ENCODE measurements at regions not wholly inside any gene's neighbourhood (a gene's known extent, or its start where the extent isn't known, plus 50 kb on each side); places are given as distances from the start of the nearest gene placed in this dataset.

DNA sequence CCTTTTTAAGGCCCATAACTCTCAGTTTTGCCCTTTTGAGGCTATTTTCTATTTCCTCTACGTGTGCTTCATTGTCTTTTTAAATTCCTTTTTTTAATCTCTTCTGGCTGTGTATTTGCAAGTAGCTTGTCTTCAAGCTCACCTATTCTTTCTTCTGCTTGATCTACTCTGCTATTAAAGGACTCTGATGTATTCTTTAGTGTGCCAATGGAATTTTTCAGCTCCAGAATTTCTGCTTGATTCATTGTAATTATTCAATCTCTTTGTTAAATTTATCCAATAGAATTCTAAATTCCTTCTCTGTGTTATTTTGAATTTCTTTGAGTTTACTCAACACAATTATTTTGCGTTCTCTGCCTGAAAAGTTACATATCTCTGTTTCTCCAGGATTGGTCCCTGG, 178.7 kb downstream of the FAM170A start:
- Histone ChIP-seq H3K79me2 (ENCODE audit: insufficient read depth) (no peaks in the 10 kb centered on the region), H3K27ac (ENCODE audit: low read depth in 2 of 2, low read length in 1 of 2) (no peak overlapping the region), H3K9me2 (no peaks in the 10 kb centered on the region), H3K36me3 (replicated peaks in 1 of 2; ENCODE audit: control insufficient read depth in 1 of 2, insufficient read depth in 2 of 2, low read length in 1 of 2) (no peaks in the 10 kb centered on the region), H3F3A (replicated peaks; ENCODE audit: insufficient read depth) (no peaks in the 10 kb centered on the region), H3K4me2 (no peak overlapping the region), H4K20me1 (ENCODE audit: insufficient read depth) (no peaks in the 10 kb centered on the region), H3K4me1 (ENCODE audit: control insufficient read depth in 1 of 2, insufficient read depth in 2 of 2, low read depth in 1 of 2, low read length in 1 of 2) (no peaks in the 10 kb centered on the region), H3K9ac (no peak overlapping the region), H3K9me3 (no peaks in the 10 kb centered on the region), H3K27me3 (ENCODE audit: insufficient read depth) (no peaks in the 10 kb centered on the region), H3K4me3 (ENCODE audit: low read depth in 2 of 2, low read length in 1 of 2) (no peak overlapping the region), H2AFZ (ENCODE audit: low read depth) (no peak overlapping the region)
- CTCF ChIA-PET, result no interaction called here
- TF ChIP-seq RXRA (IDR thresholded peaks at IDR 0.05; ENCODE audit: borderline replicate concordance, low read depth) (no peak), EZH2phosphoT487 (IDR thresholded peaks at IDR 0.05; ENCODE audit: borderline replicate concordance, low read depth) (no peak), FOXJ3 (CRISPR knock-in tag; IDR thresholded peaks at IDR 0.05) (no peak), NFIC (IDR thresholded peaks at IDR 0.05; ENCODE audit: borderline replicate concordance) (no peak), TCF12 (IDR thresholded peaks at IDR 0.05) (no peak), JUND (IDR thresholded peaks at IDR 0.05) (no peak), TAF1 (IDR thresholded peaks at IDR 0.05; ENCODE audit: borderline replicate concordance, low read depth, low read length) (no peak), GABPA (IDR thresholded peaks at IDR 0.05; ENCODE audit: low read depth) (no peak), RFX5 (IDR thresholded peaks at IDR 0.05; ENCODE audit: low read length) (no peak), SIN3A (IDR thresholded peaks at IDR 0.05; ENCODE audit: borderline replicate concordance, low read depth, low read length) (no peak), FOSL2 (IDR thresholded peaks at IDR 0.05; ENCODE audit: borderline replicate concordance, low read depth) (no peak), GATA2 (CRISPR knock-in tag; IDR thresholded peaks at IDR 0.05) (no peak), NRF1 (IDR thresholded peaks at IDR 0.05; ENCODE audit: low read depth, low read length) (no peak), MXI1 (IDR thresholded peaks at IDR 0.05; ENCODE audit: low read depth, low read length) (no peak), CHD2 (IDR thresholded peaks at IDR 0.05; ENCODE audit: low read length, partially characterized antibody) (no peak), POLR2AphosphoS5 (IDR thresholded peaks at IDR 0.05; ENCODE audit: low read depth, low read length) (no peak), RCOR1 (IDR thresholded peaks at IDR 0.05; ENCODE audit: low read length) (no peak), TEAD4 (IDR thresholded peaks at IDR 0.05; ENCODE audit: borderline replicate concordance, insufficient read depth) (no peak)
- TF ChIP-seq, protein P1, sequence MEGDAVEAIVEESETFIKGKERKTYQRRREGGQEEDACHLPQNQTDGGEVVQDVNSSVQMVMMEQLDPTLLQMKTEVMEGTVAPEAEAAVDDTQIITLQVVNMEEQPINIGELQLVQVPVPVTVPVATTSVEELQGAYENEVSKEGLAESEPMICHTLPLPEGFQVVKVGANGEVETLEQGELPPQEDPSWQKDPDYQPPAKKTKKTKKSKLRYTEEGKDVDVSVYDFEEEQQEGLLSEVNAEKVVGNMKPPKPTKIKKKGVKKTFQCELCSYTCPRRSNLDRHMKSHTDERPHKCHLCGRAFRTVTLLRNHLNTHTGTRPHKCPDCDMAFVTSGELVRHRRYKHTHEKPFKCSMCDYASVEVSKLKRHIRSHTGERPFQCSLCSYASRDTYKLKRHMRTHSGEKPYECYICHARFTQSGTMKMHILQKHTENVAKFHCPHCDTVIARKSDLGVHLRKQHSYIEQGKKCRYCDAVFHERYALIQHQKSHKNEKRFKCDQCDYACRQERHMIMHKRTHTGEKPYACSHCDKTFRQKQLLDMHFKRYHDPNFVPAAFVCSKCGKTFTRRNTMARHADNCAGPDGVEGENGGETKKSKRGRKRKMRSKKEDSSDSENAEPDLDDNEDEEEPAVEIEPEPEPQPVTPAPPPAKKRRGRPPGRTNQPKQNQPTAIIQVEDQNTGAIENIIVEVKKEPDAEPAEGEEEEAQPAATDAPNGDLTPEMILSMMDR (IDR thresholded peaks at IDR 0.05), result no peak
- TF ChIP-seq, protein P2, sequence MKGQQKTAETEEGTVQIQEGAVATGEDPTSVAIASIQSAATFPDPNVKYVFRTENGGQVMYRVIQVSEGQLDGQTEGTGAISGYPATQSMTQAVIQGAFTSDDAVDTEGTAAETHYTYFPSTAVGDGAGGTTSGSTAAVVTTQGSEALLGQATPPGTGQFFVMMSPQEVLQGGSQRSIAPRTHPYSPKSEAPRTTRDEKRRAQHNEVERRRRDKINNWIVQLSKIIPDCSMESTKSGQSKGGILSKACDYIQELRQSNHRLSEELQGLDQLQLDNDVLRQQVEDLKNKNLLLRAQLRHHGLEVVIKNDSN (IDR thresholded peaks at IDR 0.05; ENCODE audit: borderline replicate concordance, low read depth), result no peak
- no peak for DNase-seq
- 39% methylated on average over 2 of the region's 2 CpGs for WGBS (ENCODE audit: low lambda C conversion rate)
- POLR2A ChIA-PET, result no interaction called here
